GM10266 (cell line): ENCODE measurements at regions not wholly inside any gene's neighbourhood (a gene's known extent, or its start where the extent isn't known, plus 50 kb on each side); places are given as distances from the start of the nearest gene placed in this dataset.

ENCODE experiments used
- DNase-seq: peaks from one replicate; pipeline ENCODE4 v3.0.0; 2012; ENCODE audit errors: extremely low spot score
- TF ChIP-seq, protein P1 (sequence below): IDR thresholded peaks from 2 replicates; pipeline ENCODE4 v1.5.1; 2012; ENCODE audit warnings: mild to moderate bottlenecking, low read depth; ENCODE audit not compliant: control insufficient read depth, insufficient read depth; ENCODE audit errors: missing control alignments

DNA sequence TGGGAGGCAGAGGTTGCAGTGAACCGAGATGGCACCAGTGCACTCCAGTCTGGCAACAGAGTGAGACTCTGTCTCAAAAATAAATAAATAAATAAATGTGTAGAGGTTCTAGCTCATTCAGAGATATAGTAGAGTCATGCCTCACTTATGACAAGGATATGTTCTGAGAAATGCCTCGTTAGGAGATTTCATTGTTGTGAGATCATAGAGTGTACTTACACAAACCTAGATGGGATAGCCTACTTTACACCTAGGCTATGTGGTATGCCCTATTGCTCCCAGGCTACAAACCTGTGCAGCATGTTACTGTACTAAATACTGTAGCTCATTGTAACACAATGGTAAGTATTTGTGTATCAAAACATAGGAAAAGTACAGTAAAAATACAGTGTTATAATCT is 155.3 kb upstream of the JUN start:
- DNase-seq, result no peak
- TF ChIP-seq, protein P1, sequence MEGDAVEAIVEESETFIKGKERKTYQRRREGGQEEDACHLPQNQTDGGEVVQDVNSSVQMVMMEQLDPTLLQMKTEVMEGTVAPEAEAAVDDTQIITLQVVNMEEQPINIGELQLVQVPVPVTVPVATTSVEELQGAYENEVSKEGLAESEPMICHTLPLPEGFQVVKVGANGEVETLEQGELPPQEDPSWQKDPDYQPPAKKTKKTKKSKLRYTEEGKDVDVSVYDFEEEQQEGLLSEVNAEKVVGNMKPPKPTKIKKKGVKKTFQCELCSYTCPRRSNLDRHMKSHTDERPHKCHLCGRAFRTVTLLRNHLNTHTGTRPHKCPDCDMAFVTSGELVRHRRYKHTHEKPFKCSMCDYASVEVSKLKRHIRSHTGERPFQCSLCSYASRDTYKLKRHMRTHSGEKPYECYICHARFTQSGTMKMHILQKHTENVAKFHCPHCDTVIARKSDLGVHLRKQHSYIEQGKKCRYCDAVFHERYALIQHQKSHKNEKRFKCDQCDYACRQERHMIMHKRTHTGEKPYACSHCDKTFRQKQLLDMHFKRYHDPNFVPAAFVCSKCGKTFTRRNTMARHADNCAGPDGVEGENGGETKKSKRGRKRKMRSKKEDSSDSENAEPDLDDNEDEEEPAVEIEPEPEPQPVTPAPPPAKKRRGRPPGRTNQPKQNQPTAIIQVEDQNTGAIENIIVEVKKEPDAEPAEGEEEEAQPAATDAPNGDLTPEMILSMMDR, result no peak

DNA sequence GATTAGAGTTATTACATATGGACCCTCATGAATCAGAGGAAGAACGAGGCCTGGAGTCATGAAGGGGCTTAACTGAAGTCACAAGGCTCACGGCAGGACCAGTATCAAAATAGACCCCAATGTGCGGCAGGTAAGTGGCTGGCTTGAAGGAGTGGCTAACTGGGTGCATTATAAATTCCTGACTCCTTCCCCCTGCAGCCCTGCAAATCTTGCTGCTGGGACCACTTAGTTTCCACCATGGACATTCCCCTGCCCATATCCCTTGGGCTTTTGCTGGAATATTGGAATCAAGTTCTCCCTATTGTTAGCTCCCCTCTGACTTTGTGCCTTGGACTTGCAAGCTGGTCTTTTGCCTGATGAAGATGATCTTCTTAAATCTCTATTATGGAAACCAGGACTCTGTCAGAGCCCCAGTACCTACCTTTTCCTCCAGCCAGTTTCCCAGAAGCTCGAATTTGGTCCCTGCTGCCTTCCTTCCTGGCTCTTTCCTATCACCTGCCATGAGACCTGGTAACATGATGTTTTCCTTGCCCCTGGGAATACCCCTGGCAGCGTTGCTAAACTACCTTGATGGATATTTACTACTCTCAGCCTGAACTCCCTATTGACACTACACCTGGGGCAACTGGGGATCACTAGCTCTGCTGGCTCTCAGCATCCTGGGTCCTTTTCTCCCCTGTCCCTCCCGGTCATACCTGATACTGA is 156.0 kb upstream of the JUN start:
- TF ChIP-seq, protein P1, result no peak
- no peak for DNase-seq

DNA sequence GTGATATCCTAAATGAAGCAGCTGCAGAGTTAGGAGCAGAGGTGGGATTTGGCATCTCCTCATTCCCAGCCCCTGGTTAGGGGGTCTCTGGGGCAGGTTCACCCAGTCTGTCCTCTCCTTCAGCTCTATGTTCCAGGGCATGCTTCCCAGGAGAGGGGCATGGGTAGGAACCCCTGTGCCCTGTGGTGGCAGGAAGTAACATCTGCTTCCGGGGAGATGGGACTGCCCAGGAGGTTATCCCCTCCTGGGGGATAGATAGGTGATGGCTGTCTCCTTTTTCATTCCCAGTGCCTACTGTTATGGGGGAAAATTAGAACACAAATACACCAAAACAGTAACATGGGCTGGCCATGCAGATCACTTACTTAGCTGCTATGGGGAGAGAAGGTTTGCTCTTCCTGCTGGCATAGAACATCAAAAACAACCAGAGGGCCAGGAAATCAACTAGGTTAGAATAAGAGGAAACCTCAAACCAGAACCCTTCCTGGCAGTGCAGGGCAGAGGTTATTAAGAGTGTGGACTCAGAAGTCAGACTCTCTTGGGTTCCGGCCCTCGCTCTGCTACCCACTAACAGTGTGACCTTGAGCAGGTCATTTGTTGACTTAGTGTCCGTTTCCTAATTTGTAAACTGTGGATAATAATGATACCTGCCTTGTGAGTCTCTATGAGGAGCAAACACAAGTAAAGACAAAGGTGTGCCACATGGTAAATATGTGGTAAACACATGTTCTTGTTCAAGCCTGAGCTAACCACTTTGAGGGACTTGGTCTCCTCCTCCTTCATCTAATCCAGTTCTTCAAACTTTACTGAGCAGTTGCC is 157.8 kb upstream of the JUN start:
- TF ChIP-seq, protein P1, result no peak
- no peak for DNase-seq

DNA sequence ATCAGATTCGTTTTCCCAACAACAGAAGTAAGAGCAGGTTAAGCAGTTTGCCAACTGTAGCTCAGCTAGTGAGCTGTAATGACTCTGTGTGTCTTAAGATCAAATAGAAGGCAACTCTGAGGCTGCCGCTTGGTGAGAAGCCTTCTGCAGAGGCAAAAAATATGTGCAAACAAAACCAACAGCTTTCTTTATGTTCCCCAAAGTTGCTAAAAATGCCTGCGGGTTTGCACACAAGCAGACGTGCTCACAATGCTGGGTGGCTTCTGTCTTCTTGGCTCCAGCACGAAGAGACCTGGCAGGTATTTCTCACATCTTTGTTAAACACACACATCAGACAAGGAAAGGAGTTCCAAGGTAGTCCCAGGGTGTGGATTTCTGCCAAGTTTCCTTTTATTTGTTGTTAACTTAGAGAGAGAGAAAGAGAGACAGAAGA is 158.9 kb upstream of the JUN start:
- DNase-seq, result no peak
- TF ChIP-seq, protein P1, result no peak

DNA sequence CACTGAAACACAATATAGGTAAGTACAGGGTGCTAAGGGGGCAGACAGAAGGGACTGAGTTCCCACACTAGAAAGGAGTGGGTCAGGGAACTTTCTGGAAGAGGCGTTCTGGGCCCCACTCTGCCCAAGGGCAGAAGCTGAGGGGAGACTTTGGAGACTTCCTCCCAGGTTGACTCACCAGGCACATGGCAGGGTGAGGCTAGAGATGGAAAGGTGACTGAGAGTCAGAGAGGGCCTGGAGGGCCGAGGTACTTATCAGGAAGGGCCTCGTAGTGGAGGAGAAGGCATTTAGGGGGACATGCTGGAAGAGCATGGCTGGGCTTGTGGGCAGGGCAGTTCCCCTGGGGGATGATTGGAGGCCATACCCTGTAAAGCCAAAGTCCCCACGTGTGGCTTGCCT is 159.9 kb upstream of the JUN start:
- DNase-seq, result no peak
- TF ChIP-seq, protein P1, result no peak

DNA sequence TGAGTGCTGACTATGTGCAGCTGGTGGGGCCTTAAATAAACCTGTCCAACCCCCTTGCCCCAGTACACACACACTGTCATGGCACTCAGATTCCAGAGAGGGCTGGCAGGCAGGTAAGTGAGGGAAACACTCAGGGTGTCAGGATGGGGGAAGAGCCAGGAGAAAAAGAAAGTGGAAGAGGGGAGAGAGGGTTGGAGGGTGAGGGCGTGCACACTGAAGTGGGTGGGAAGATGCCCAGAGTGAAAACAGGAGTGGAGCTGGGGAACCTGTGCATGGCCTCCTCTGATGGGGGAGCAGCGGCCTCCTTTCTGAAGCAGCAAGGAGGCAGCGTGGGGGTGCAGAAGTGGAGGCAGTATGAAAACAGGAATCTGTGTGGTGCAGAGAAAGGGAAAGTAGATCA is 160.6 kb upstream of the JUN start:
- TF ChIP-seq, protein P1, result no peak
- DNase-seq, result no peak

DNA sequence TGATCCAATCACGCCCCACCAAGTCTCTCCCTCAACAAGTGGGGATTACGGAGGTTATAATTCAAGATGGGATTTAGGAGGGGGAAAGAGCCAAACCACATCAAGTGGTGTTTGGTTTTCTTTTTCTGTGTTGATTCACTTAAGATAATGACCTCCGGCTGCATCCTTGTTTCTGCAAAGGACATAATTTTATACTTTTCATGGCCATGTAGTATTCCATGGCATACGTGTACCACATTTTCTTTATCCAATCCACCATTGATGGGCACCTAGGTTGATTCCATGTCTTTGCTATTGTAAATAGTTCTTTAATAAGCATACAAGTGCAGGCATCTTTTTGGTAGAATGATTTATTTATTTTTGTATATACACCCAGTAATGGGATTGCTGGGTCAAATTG is 162.5 kb upstream of the JUN start:
- TF ChIP-seq, protein P1, result no peak
- no peak for DNase-seq
